ENCODE measurements at regions not wholly inside any gene's neighbourhood (a gene's known extent, or its start where the extent isn't known, plus 50 kb on each side); places are given as distances from the start of the nearest gene placed in this dataset.

DNA sequence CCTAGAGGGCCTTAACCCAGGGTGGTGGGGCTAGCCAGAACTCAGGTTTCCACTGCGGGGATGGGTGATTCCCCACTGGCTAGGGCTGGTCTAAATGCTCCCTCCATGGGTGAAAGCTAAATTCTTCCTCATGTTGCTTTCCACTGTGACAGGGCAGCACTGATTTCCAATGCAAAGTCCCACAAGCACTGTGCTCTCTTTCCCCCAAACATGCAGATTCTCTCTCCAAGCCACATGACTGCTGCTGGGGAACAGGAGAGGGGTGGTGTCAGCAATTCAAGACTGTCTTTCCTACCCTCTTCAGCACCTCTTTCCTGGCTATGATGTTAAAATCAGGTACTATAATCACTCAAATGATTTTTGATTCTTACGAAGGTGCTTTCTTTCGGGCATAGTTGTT lies 215.5 kb downstream of the RWDD3 start:
- POLR2A ChIA-PET = no interaction called here
- CTCF ChIA-PET = no interaction called here
- no peaks in the 10 kb centered on the region for H3K27me3 ChIP-seq (ENCODE audit: control insufficient read depth, insufficient read depth, low read length)
- no peak for DNase-seq (ENCODE audit: low read depth)
- TF ChIP-seq CTCF (IDR thresholded peaks at IDR 0.05; ENCODE audit: insufficient read depth, low read depth, low read length) = no peak
- no peak overlapping the region for H3K4me3 ChIP-seq (ENCODE audit: low read depth, low read length)
- H3K36me3 ChIP-seq (ENCODE audit: control insufficient read depth, insufficient read depth, low read length) = no peaks in the 10 kb centered on the region

DNA sequence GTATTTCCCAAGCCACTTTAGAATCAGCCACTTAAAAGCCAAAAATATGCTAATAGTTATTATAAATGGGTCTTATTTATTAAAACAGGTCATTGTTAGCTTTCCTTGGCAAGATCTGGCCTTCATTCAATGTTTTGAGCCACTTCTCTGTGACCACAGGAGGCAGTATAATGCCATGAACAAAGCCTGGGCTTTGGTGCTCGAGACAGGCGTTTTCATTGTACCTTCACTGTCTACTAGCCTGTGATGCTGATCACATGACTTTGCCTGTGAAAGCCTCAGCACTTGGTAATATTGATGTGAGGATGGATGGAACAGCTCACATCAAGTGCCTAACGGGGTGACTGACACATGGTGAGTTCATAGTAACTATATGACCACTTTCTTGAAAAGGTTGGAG lies 217.0 kb downstream of the RWDD3 start:
- H3K27me3 ChIP-seq (ENCODE audit: control insufficient read depth, insufficient read depth, low read length) = no peaks in the 10 kb centered on the region
- DNase-seq (ENCODE audit: low read depth) = no peak
- no peaks in the 10 kb centered on the region for H3K36me3 ChIP-seq (ENCODE audit: control insufficient read depth, insufficient read depth, low read length)
- no peak for TF ChIP-seq CTCF (IDR thresholded peaks at IDR 0.05; ENCODE audit: insufficient read depth, low read depth, low read length)
- H3K4me3 ChIP-seq (ENCODE audit: low read depth, low read length) = no peak overlapping the region
- ChIA-PET POLR2A (no interaction called here), CTCF (no interaction called here)

DNA sequence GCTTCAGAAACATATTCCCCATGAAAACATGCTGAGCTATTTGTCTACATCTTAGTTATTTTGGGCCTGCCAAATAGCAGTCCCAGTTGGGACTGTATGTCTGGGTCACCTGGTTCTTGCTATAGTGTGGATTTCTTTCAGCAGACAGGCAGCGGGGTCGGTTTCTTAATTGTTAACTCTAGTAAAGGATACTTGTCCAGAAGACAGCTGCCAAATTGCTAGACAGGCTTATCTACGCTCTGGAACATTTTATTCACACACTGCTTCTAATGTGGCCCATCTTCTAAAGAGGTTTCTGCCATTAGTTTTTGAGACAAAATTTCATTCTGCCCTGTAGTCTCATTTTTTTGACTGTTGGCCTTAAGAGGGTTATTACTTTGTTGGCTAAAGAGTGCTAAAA lies 217.9 kb downstream of the RWDD3 start:
- POLR2A ChIA-PET = no interaction called here
- CTCF ChIA-PET = no interaction called here
- no peaks in the 10 kb centered on the region for H3K27me3 ChIP-seq (ENCODE audit: control insufficient read depth, insufficient read depth, low read length)
- no peak for TF ChIP-seq CTCF (IDR thresholded peaks at IDR 0.05; ENCODE audit: insufficient read depth, low read depth, low read length)
- DNase-seq (ENCODE audit: low read depth) = no peak
- H3K4me3 ChIP-seq (ENCODE audit: low read depth, low read length) = no peak overlapping the region
- H3K36me3 ChIP-seq (ENCODE audit: control insufficient read depth, insufficient read depth, low read length) = no peaks in the 10 kb centered on the region

DNA sequence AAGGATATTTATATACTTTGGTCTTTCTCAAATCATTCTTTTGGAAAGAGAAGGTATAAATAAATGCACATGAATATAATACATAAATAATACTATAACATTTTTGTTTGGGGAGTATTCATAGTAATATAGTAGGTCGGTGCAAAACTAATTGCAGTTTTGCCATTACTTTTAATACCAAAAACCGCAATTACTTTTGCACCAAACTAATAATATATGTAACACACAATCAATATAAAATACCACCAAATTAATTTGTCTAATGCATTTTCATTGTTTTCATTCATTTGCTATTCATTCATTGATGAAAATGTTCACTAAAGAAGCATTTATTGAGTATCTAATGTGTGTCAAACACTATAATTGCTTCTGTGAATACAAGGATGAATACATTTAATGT lies 219.0 kb downstream of the RWDD3 start:
- POLR2A ChIA-PET = no interaction called here
- no peaks in the 10 kb centered on the region for H3K36me3 ChIP-seq (ENCODE audit: control insufficient read depth, insufficient read depth, low read length)
- no peak for DNase-seq (ENCODE audit: low read depth)
- no peak overlapping the region for H3K4me3 ChIP-seq (ENCODE audit: low read depth, low read length)
- no peaks in the 10 kb centered on the region for H3K27me3 ChIP-seq (ENCODE audit: control insufficient read depth, insufficient read depth, low read length)
- TF ChIP-seq CTCF (IDR thresholded peaks at IDR 0.05; ENCODE audit: insufficient read depth, low read depth, low read length) = no peak
- CTCF ChIA-PET = no interaction called here

DNA sequence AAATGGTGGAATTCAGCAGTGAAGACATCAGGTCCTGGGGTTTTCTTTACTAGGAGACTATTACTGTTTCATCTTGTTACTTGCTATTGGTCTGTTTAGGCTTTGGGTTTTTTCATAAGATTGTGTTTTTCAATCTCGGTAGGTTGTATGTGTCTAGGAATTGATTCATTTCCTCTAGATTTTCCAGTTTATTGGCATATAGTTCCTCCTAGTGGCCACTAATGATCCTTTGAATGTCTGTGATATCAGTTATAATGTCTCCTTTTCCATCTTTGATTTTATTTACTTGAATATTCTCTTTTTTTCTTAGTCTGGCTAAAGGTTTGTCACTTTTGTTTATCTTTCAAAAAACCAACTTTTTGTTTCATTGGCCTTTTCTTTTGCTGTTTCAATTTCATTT lies 233.0 kb downstream of the RWDD3 start:
- H3K4me3 ChIP-seq (ENCODE audit: low read depth, low read length) = no peak overlapping the region
- H3K36me3 ChIP-seq (ENCODE audit: control insufficient read depth, insufficient read depth, low read length) = no peaks in the 10 kb centered on the region
- no peak for TF ChIP-seq CTCF (IDR thresholded peaks at IDR 0.05; ENCODE audit: insufficient read depth, low read depth, low read length)
- no peaks in the 10 kb centered on the region for H3K27me3 ChIP-seq (ENCODE audit: control insufficient read depth, insufficient read depth, low read length)
- POLR2A ChIA-PET = no interaction called here
- CTCF ChIA-PET = no interaction called here
- no peak for DNase-seq (ENCODE audit: low read depth)

Measured in BJ (cell line).